ENCODE measurements at regions not wholly inside any gene's neighbourhood (a gene's known extent, or its start where the extent isn't known, plus 50 kb on each side); places are given as distances from the start of the nearest gene placed in this dataset.

DNA sequence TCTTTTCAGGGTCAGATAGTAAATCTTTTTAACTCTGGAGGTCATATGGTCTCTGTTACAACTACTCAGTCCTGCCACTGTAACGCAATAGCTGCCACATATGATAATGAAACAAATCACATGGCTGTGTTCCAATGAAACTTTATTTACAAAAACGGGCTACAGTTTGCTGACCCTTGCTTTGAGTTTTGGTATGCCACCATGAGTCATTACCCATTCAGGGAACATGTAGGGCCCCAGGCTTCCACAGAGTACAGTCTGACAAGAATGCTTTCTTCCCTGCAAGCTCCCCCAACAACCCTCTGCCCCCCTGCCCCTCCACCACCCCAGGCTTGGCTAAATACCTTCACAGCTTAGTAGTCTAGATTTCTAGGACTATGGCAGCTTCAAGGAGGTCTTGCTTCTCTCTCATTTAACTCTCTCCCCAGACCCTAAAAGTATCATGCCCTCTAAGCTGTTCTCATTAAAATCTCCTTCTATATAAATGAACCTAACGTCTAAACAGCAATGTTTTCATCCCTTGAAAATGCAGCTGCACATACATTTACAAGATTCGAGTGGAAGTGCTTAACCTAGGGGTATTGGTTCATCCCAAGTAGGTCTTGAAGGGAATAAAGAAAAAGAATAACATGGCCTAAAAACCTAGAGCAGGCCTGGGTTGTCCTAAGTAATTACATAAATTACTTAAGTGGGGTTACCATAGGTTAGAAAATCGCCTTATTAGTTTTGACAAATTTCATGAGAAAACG, 117.8 kb upstream of the PRICKLE2 start:
- H3K9me3 Mint-ChIP-seq = peaks cover 10% of the 10 kb centered on the region
- DNase-seq (ENCODE audit: low spot score in 2 of 2) = no peak
- no peak for ATAC-seq
- H3K27ac Mint-ChIP-seq = no peak overlapping the region
- H3K36me3 Mint-ChIP-seq = no peaks in the 10 kb centered on the region
- H3K4me3 Mint-ChIP-seq = no peak overlapping the region
- no peaks in the 10 kb centered on the region for H3K4me1 Mint-ChIP-seq

DNA sequence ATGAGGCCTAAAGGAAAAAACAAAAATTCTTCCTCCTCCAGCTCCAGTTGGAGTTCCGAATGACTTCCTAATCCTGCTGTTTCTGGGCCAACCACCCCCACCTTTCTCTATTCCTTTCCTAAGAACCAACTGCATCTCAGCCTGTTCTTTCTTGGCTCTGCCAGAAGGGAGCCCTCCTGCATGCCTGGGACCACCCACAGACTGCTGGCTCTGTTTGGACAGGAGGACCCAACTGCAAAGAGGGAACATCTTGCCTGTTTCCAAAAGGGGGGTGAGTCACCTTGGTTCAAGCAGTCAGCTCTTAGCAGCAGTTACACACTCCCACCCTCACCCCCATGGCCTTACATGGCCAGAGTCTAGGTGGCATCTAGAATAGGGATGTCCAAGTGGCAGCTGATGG, 116.0 kb upstream of the PRICKLE2 start:
- Mint-ChIP-seq H3K9me3 (peaks cover 7% of the 10 kb centered on the region), H3K4me3 (no peak overlapping the region), H3K27ac (no peak overlapping the region), H3K4me1 (no peaks in the 10 kb centered on the region), H3K36me3 (no peaks in the 10 kb centered on the region)
- DNase-seq (ENCODE audit: low spot score in 2 of 2) (no peak), ATAC-seq (no peak)

DNA sequence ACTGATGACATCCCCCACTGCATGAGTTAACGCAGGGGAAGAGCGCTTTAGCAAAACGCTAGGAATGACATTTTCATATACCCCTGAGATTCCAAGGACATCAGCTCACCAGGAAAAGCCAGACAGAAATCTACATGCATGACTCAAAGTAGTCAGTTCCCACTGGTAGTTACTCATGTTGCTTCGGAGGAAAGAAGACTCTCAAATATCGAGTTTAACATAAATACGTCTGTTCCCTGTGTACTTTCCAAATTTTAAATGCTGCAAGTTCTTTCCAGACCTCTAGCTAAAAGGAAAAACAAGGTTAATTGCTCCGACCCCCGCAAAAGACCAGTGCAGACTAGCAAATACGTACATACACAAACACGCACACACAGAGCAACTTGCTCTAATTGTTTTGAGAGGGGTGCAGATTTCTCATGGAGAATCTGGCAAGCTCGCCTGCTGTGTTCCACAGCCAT, 115.4 kb upstream of the PRICKLE2 start:
- no peak overlapping the region for H3K4me3 Mint-ChIP-seq
- no peak overlapping the region for H3K27ac Mint-ChIP-seq
- H3K36me3 Mint-ChIP-seq = no peaks in the 10 kb centered on the region
- peaks cover 2% of the 10 kb centered on the region for H3K9me3 Mint-ChIP-seq
- ATAC-seq (no peak), DNase-seq (ENCODE audit: low spot score in 2 of 2) (no peak)
- H3K4me1 Mint-ChIP-seq = no peaks in the 10 kb centered on the region

DNA sequence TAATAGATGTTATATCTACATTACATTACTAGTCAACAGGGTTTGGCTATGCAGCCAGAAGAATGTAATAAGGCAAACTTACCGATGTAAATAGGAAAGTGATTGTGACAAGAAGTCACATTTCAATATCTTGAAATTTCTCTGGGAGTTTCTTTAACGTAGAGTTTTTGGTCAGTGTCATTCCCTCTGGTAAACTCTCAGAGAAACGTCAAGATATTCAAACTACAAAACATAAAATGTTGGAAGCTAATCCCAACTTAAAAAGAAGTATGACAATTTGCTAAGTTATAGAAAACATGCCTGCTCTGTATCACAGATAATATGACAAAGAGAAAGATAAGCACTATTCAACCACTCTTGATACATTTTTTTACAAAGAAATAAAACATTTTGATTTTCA, 111.2 kb upstream of the PRICKLE2 start:
- no peak overlapping the region for H3K4me3 Mint-ChIP-seq
- peaks cover 2% of the 10 kb centered on the region for H3K9me3 Mint-ChIP-seq
- DNase-seq (ENCODE audit: low spot score in 2 of 2) (no peak), ATAC-seq (no peak)
- no peak overlapping the region for H3K27ac Mint-ChIP-seq
- no peaks in the 10 kb centered on the region for H3K4me1 Mint-ChIP-seq
- H3K36me3 Mint-ChIP-seq = no peaks in the 10 kb centered on the region

DNA sequence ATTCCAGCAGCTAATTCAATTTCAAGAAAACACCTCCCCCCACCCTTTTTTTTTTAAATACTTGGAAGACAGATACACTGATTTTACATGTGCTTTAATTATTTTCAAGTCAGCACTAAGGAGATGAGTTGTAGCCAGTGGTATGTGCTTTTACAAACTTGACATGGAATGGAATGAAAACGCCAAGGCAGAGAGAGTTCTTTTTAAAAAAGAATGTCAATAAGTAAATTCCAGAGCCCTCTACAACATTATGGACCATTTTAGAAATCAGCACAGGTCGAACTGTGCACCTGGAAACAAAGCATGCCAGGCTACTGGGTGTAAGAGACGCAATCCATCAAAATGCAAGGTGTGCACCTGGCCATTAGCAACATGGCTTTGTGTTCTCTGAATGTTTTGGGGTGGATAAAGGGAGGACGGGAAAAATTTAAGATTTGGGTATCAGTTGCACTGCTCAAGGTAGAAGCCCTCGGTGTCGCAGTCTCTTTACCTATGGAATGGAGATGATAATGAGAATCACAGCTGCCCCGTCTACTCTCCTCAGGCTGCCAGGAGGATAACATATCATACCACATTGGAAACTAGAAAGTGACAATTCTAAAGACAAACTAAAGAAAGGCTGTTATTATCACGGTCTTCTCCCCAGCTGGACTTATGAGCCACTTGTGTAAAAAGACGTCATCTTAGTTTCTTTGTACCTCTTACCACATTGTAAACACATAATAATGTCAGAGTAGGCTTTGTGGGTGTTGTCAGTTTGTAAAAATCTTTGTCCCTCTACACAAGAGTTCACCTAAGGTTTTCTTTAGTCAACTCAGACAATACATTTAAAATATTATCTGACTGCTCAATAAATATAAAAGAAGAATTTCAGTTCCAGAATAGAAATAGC, 107.4 kb upstream of the PRICKLE2 start:
- no peak overlapping the region for H3K4me3 Mint-ChIP-seq
- no peaks in the 10 kb centered on the region for H3K4me1 Mint-ChIP-seq
- DNase-seq (ENCODE audit: low spot score in 2 of 2) (no peak), ATAC-seq (no peak)
- H3K36me3 Mint-ChIP-seq = no peaks in the 10 kb centered on the region
- H3K27ac Mint-ChIP-seq = no peak overlapping the region
- no peaks in the 10 kb centered on the region for H3K9me3 Mint-ChIP-seq

DNA sequence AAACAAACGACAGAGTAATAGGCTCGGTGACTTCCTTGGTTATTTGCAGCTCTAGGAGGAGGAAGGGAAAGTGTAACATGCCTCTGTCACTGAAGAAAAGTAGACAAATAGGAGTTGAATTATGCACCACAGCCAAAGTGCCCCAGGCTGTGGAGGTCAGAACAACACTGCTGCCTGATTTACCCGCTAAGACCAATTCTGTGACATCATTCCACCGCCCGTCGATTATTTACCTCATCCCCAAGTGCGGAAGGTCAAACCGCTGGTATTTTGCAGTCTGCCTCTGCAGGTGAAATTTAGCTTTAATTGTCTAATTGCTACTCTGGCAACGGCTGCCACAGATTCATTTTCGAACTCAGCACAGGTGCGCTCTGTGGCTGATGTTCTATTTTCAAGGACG, 106.3 kb upstream of the PRICKLE2 start:
- Mint-ChIP-seq H3K36me3 (no peaks in the 10 kb centered on the region), H3K4me3 (no peak overlapping the region), H3K4me1 (no peaks in the 10 kb centered on the region), H3K9me3 (no peaks in the 10 kb centered on the region), H3K27ac (no peak overlapping the region)
- ATAC-seq (no peak), DNase-seq (ENCODE audit: low spot score in 2 of 2) (no peak)

DNA sequence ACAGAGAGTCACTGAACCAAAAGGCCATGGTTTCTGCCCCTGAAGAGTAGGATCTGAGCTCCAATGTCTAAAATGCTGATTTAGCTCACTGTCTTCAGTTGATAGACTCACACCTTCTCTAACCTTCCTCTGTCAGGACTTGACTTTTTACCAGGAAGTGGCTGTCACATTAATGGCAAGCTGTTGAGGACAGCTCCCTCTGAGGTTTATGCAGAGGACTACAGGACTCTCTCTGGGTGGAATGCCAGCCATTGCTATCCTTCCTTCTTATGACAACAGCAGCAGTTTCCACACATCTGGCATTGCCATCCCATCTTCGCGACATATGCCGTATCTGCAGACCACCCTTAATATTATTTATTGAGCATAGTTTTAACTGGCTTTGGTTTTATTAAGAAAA, 103.8 kb upstream of the PRICKLE2 start:
- H3K36me3 Mint-ChIP-seq = no peaks in the 10 kb centered on the region
- H3K9me3 Mint-ChIP-seq = no peaks in the 10 kb centered on the region
- H3K27ac Mint-ChIP-seq = no peak overlapping the region
- H3K4me1 Mint-ChIP-seq = no peaks in the 10 kb centered on the region
- no peak for ATAC-seq
- no peak for DNase-seq (ENCODE audit: low spot score in 2 of 2)
- no peak overlapping the region for H3K4me3 Mint-ChIP-seq

DNA sequence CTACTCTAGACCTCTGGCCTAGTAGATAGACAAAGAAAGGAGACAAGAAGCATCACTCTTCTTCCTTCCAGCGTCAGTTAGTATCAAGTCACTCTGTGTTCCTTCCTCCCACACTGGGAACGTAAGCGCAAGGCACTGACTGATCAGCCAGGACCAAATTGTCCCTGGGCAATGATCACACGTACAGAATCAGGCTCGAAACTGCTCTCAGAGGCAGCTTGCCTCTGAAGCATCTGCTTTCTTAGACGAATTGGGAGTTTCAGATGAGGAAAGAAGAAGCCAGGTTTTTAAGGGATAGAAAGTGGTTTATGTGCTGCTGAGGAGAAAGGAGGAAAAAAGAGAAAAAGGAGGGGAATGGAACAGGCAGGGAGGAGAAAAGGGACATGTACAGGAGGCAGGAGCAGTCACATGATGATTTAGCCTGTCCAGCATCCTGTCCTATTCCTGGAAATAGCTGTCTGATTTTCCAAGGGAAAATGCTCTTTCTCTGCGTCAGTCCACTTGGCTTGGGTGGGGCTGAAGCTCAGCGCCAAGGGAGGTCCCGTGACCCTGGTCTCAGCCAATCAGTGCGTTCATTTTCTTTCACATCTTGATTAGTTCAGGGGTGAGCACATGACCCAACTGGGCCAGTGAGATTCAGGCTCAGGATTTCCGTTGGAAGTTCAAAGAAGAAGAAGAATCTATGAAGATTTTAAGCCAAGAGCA, 102.0 kb upstream of the PRICKLE2 start:
- DNase-seq (ENCODE audit: low spot score in 2 of 2) (no peak), ATAC-seq (no peak)
- H3K4me3 Mint-ChIP-seq = no peak overlapping the region
- no peaks in the 10 kb centered on the region for H3K4me1 Mint-ChIP-seq
- H3K36me3 Mint-ChIP-seq = no peaks in the 10 kb centered on the region
- no peak overlapping the region for H3K27ac Mint-ChIP-seq
- H3K9me3 Mint-ChIP-seq = no peaks in the 10 kb centered on the region

DNA sequence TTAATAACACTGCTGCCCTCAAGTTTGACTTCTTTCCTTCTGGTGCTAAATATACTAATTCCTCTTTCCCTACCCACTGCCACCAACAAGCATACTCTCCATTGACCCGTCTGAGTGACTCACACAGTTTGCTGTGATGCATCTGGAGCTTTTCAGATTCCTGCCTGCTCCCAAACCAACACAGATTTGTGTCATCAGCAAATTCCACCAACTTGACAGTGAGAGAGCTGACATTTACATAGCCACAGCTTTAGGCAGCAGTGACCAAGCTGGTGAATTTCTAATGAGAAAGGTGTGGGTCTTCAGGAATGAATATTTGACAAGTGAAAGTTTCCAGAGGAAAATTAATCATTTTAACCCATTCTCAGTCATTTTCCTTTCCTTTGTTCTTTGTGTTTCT, 96.5 kb upstream of the PRICKLE2 start:
- Mint-ChIP-seq H3K36me3 (no peaks in the 10 kb centered on the region), H3K27ac (no peak overlapping the region), H3K9me3 (no peaks in the 10 kb centered on the region), H3K4me1 (no peaks in the 10 kb centered on the region), H3K4me3 (no peak overlapping the region)
- ATAC-seq = no peak
- DNase-seq (ENCODE audit: low spot score in 2 of 2) = no peak

DNA sequence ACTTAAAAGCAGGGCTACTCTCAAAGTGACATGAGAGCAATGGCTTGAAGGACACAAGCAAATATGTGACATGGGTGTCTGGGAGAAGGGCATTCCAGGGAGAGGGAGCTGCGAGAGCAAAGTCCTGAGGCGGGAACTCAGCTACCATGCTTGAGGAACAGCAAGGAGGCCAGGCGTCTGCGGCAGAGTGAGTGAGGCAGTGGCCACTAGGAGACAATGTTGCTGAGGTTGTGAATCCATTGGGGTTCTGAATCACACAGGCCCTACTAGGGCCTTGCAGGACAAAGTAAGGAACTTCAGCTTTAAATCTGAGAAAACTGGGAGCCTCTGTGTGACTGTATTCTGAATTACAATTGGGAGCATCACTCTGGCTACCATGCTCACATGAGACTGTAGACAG, 94.1 kb upstream of the PRICKLE2 start:
- Mint-ChIP-seq H3K9me3 (no peaks in the 10 kb centered on the region), H3K36me3 (no peaks in the 10 kb centered on the region), H3K4me1 (no peaks in the 10 kb centered on the region), H3K4me3 (no peak overlapping the region), H3K27ac (no peak overlapping the region)
- DNase-seq (ENCODE audit: low spot score in 2 of 2) (no peak), ATAC-seq (no peak)

DNA sequence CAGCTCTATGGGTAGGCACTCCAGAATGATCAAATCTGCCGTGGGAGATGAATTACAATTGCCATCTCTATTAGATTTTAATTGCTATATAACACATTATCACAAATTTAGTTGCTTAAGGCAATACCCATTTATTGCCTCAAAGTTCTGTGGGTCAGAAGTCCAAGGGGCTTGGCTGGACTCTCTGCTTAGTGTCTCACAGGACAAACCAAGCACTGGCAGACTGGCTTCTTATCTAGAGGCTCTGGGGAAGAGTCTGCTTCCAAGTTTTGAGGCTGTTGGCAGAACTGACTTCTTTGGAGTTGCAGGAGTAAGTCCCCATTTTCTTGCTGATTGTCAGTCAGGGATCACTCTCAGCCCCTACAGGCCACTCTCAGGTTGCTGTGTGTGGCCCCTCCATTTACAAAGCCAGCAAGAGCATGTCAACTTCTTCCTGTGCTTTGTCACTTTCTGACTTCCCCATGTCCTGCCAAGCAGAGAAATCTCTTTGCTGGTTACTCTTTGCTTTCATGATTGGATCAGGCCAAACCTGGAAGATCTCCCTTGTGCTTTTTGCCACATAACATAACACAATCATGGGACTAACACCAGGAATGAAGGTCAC, 93.5 kb upstream of the PRICKLE2 start:
- DNase-seq (ENCODE audit: low spot score in 2 of 2) = no peak
- Mint-ChIP-seq H3K4me3 (no peak overlapping the region), H3K4me1 (no peaks in the 10 kb centered on the region), H3K36me3 (no peaks in the 10 kb centered on the region), H3K27ac (no peak overlapping the region), H3K9me3 (no peaks in the 10 kb centered on the region)
- no peak for ATAC-seq

DNA sequence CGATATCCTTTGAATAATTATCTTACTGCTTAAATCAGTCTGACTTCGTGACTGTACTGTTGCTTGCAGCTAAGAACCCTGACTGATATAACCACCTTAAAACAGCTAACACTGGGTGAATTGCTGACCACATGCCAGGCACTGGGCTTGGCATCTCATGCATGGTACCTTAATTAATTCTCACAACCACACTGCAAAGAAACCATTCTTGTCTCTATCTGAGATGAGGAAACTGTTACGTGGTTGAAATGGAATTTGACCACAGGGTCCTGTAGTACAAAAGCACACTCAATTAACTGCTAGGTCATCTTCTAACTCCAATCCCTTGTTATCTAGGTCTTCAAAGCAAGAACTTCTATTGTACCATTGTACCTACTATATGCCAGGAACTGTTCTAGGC, 92.7 kb upstream of the PRICKLE2 start:
- H3K4me3 Mint-ChIP-seq = no peak overlapping the region

DNA sequence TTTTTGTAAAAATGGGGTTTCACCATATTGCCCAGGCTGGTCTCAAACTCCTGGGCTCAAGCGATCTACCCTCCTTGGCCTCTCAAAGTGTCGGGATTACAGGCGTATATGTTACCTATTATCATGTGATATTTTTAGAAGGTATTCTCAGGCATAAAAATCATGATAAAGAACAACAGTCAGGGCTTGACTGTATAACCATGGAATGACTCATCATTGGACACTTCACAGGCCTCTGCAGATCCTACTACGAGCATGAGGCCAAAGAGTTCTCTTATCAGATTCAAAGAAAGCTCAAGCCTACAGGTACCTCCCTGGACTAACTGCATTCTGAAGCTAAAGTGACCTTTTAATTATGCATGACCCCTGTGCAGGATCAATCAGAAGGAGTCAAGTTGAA, 91.7 kb upstream of the PRICKLE2 start:
- Mint-ChIP-seq H3K4me1 (no peaks in the 10 kb centered on the region), H3K9me3 (no peaks in the 10 kb centered on the region), H3K27ac (no peak overlapping the region), H3K4me3 (no peak overlapping the region), H3K36me3 (no peaks in the 10 kb centered on the region)
- no peak for DNase-seq (ENCODE audit: low spot score in 2 of 2)
- no peak for ATAC-seq

More for the DNA sequence above, 92.7 kb upstream of the PRICKLE2 start:
- no peak overlapping the region for H3K27ac Mint-ChIP-seq
- DNase-seq (ENCODE audit: low spot score in 2 of 2) (no peak), ATAC-seq (no peak)
- no peaks in the 10 kb centered on the region for H3K4me1 Mint-ChIP-seq
- H3K9me3 Mint-ChIP-seq = no peaks in the 10 kb centered on the region
- H3K36me3 Mint-ChIP-seq = no peaks in the 10 kb centered on the region

DNA sequence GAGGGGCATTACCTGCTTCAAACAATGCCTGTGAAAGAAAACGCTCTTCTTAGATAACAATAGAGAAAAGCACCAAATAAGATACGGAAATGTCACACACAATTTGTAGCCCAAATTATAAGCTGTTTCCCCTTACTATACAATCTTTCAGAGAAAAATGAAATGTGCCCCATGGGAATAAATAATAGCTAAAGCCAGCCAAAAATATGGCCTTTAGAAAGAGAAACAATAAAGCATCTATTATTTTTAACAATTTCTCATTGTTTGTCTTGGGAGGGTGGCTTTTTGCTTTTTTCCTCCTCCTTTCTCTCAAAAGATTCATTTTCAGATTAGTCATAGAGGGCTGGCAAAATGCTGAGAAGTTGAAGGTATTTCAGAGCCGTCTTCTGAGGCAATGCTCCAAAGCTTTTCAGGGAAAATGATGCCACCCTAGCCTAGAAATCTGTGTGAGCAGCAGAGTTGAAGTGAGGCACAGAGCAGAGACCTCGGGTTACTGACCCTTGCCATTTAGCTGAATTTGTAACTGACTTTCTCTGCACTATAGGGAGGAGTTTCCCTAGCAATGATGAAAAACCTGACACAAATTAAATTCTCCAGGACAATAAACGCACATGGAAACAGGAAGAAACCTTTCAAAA, 86.3 kb upstream of the PRICKLE2 start:
- no peaks in the 10 kb centered on the region for H3K4me1 Mint-ChIP-seq
- H3K4me3 Mint-ChIP-seq = no peak overlapping the region
- DNase-seq (ENCODE audit: low spot score in 2 of 2) = no peak
- H3K9me3 Mint-ChIP-seq = no peaks in the 10 kb centered on the region
- no peak overlapping the region for H3K27ac Mint-ChIP-seq
- no peaks in the 10 kb centered on the region for H3K36me3 Mint-ChIP-seq
- ATAC-seq = no peak

DNA sequence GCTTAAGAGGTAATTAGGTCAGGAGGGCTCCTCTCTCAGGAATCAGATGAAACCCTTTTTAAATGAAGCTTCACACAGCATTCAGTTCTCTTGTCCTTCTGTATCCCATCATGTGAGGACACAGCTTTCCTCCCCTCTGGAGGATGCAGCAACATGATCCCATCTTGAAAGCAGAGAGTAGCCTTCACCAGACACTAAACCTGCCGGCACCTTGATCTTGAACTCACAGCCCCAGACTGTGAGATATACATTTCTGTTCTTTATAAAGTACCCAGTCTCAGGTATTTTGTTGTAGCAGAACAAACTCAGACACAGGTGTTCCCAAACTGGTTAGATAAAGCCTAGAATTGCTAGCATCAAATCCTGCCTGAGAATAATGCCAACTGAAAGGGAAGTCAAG, 83.7 kb upstream of the PRICKLE2 start:
- no peaks in the 10 kb centered on the region for H3K4me1 Mint-ChIP-seq
- H3K27ac Mint-ChIP-seq = no peak overlapping the region
- no peak overlapping the region for H3K4me3 Mint-ChIP-seq
- DNase-seq (ENCODE audit: low spot score in 2 of 2) = no peak
- H3K9me3 Mint-ChIP-seq = no peaks in the 10 kb centered on the region
- H3K36me3 Mint-ChIP-seq = no peaks in the 10 kb centered on the region
- no peak for ATAC-seq

Measured in stimulated activated effector memory CD8-positive, alpha-beta T cell treated with anti-CD3 and anti-CD28 coated beads, Interleukin-12 subunit alpha, Interleukin-12 subunit beta, amount 100 ng/mL, for 72 hours (primary cell).